ENCODE measurements at regions not wholly inside any gene's neighbourhood (a gene's known extent, or its start where the extent isn't known, plus 50 kb on each side); places are given as distances from the start of the nearest gene placed in this dataset.

DNA sequence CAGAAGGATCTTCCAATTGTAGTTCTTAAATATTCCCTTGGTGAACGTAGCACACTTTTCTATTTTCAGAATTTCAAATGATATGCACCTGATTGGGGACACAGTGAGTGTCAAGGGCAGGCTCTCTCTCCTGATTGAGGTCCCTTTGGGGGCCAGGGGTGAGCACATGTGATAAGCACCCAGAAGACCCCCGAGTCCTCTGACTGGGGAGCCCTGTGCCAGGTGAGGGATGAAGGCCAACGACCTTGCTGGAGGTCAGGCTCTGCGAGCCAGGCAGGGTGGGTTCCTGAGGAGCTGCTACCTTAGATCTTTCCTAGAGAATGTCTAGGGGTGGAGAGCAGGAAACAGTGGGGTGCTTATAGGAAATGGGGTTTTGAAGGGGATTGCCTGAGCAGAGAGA, 1253.9 kb downstream of the BRD1 start:
- TF ChIP-seq CEBPB (IDR thresholded peaks at IDR 0.05; ENCODE audit: low read depth) (no peak), EZH2 (IDR thresholded peaks at IDR 0.05) (no peak), POLR2AphosphoS5 (IDR thresholded peaks at IDR 0.05; ENCODE audit: low read depth, low read length) (no peak), EGR1 (IDR thresholded peaks at IDR 0.05; ENCODE audit: low read depth) (no peak), ELF1 (IDR thresholded peaks at IDR 0.05; ENCODE audit: borderline replicate concordance, low read depth) (no peak), SRF (IDR thresholded peaks at IDR 0.05; ENCODE audit: low read depth) (no peak)
- TF ChIP-seq, protein P1, sequence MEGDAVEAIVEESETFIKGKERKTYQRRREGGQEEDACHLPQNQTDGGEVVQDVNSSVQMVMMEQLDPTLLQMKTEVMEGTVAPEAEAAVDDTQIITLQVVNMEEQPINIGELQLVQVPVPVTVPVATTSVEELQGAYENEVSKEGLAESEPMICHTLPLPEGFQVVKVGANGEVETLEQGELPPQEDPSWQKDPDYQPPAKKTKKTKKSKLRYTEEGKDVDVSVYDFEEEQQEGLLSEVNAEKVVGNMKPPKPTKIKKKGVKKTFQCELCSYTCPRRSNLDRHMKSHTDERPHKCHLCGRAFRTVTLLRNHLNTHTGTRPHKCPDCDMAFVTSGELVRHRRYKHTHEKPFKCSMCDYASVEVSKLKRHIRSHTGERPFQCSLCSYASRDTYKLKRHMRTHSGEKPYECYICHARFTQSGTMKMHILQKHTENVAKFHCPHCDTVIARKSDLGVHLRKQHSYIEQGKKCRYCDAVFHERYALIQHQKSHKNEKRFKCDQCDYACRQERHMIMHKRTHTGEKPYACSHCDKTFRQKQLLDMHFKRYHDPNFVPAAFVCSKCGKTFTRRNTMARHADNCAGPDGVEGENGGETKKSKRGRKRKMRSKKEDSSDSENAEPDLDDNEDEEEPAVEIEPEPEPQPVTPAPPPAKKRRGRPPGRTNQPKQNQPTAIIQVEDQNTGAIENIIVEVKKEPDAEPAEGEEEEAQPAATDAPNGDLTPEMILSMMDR (IDR thresholded peaks at IDR 0.05 in 2 of 3, conservative IDR thresholded peaks at IDR 0.05 in 1 of 3; ENCODE audit: borderline replicate concordance in 1 of 3, insufficient read depth in 1 of 3, low read depth in 2 of 3, low read length in 2 of 3), result no peak
- TF ChIP-seq, protein P2, sequence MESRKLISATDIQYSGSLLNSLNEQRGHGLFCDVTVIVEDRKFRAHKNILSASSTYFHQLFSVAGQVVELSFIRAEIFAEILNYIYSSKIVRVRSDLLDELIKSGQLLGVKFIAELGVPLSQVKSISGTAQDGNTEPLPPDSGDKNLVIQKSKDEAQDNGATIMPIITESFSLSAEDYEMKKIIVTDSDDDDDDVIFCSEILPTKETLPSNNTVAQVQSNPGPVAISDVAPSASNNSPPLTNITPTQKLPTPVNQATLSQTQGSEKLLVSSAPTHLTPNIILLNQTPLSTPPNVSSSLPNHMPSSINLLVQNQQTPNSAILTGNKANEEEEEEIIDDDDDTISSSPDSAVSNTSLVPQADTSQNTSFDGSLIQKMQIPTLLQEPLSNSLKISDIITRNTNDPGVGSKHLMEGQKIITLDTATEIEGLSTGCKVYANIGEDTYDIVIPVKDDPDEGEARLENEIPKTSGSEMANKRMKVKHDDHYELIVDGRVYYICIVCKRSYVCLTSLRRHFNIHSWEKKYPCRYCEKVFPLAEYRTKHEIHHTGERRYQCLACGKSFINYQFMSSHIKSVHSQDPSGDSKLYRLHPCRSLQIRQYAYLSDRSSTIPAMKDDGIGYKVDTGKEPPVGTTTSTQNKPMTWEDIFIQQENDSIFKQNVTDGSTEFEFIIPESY (IDR thresholded peaks at IDR 0.05; ENCODE audit: extremely low read depth, insufficient replicate concordance, low read length), result no peak
